ENCODE measurements at regions not wholly inside any gene's neighbourhood (a gene's known extent, or its start where the extent isn't known, plus 50 kb on each side); places are given as distances from the start of the nearest gene placed in this dataset.
A peak's percentile ranks its signal among the peaks of the same experiment; 100 is the strongest.

DNA sequence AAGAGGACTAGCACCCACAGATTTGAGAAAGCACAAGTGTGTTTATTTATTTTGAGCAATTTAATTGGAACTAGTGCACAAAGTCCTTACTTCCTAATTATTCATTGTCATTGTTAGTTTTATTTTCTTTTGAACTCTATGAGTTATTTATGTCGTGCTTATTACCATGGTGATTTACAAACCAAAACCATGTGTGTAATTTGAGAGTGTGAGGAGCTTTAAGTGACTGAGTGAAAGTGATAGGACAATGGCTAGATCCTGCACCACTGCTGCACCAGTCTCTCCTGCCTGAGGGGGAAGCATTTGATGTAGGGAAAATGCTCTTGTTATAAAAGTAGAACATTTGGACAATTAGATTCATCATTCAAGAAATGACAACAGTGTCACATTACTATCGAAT is 172.3 kb upstream of the KLF12 start:
- TF ChIP-seq, protein P1, sequence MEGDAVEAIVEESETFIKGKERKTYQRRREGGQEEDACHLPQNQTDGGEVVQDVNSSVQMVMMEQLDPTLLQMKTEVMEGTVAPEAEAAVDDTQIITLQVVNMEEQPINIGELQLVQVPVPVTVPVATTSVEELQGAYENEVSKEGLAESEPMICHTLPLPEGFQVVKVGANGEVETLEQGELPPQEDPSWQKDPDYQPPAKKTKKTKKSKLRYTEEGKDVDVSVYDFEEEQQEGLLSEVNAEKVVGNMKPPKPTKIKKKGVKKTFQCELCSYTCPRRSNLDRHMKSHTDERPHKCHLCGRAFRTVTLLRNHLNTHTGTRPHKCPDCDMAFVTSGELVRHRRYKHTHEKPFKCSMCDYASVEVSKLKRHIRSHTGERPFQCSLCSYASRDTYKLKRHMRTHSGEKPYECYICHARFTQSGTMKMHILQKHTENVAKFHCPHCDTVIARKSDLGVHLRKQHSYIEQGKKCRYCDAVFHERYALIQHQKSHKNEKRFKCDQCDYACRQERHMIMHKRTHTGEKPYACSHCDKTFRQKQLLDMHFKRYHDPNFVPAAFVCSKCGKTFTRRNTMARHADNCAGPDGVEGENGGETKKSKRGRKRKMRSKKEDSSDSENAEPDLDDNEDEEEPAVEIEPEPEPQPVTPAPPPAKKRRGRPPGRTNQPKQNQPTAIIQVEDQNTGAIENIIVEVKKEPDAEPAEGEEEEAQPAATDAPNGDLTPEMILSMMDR (IDR thresholded peaks at IDR 0.05; ENCODE audit: borderline replicate concordance), result no peak
- intact Hi-C loops (cut with micrococcal nuclease), result no loop called here
- DNase-seq, result no peak
- no peaks in the 10 kb centered on the region for H3K36me3 ChIP-seq
- no peaks in the 10 kb centered on the region for H3K9me3 ChIP-seq (replicated peaks)
- no peak overlapping the region for H3K27ac ChIP-seq (replicated peaks)
- H3K4me3 ChIP-seq, result no peak overlapping the region
- H3K27me3 ChIP-seq (ENCODE audit: low read depth), result no peaks in the 10 kb centered on the region
- H3K4me1 ChIP-seq, result no peaks in the 10 kb centered on the region

DNA sequence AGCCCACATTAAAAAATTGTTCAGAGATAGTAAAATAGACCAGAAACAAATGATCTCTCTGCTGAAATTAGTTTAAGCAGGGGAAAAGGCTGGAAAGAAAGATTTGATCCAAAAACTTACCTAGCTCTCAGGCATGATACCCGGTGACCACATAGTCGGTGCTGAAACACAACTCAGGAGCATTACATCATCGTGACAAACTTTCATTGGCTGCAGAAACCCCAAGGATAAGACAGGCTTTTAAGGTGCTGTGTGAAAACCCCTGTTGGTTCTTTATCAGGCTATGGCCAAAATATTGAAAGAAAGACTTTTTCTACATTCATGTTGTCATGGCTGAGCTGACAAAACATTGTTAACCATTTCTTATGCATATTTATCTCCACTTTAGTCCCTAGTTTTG is 171.7 kb upstream of the KLF12 start:
- no peak overlapping the region for H3K27ac ChIP-seq (replicated peaks)
- intact Hi-C loops (cut with micrococcal nuclease), result no loop called here

DNA sequence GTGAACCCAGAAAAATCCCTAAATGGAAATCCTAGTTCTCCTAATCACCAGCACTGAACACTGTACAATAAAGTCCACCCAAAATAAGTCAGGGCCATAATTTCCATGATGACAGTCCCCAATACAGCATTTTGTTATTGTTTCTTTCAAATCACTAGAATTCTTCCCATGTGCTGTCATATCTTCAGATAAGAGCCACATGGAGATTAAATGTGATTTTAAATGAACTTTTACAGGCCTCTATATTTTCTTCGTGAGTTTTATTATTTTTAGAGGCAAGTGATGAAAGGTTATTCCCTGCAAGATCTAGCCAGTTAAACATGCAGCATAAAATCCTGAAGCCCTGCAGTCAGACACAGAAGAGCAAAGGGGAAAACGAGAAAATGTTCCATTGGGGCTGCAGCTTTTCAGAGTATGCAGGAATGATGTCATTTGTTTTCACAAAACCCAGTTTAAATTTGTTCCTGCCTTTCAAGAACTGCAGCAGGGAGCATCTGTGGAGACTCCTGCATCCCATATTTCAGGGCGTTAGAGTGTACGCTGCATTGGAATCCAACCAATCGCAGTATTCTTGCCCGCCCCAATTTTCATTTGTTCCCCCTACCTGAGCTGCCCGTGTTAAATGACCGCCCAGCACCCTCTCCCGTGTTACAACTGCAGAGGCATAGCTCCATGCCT is 167.2 kb upstream of the KLF12 start:
- TF ChIP-seq, protein P1 (IDR thresholded peaks at IDR 0.05; ENCODE audit: borderline replicate concordance), result no peak
- intact Hi-C loops (cut with micrococcal nuclease), result no loop called here
- Histone ChIP-seq H3K4me3 (no peak overlapping the region), H3K36me3 (no peaks in the 10 kb centered on the region), H3K27ac (replicated peaks) (peak overlapping the region; percentile 55), H3K27me3 (ENCODE audit: low read depth) (no peaks in the 10 kb centered on the region), H3K4me1 (no peaks in the 10 kb centered on the region), H3K9me3 (replicated peaks) (no peaks in the 10 kb centered on the region)
- DNase-seq, result no peak

More for the DNA sequence above, 171.7 kb upstream of the KLF12 start:
- Histone ChIP-seq H3K27me3 (ENCODE audit: low read depth) (no peaks in the 10 kb centered on the region), H3K4me1 (no peaks in the 10 kb centered on the region), H3K9me3 (replicated peaks) (no peaks in the 10 kb centered on the region), H3K36me3 (no peaks in the 10 kb centered on the region), H3K4me3 (peak overlapping the region; percentile 38)
- TF ChIP-seq, protein P1 (IDR thresholded peaks at IDR 0.05; ENCODE audit: borderline replicate concordance), result no peak
- DNase-seq, result no peak

DNA sequence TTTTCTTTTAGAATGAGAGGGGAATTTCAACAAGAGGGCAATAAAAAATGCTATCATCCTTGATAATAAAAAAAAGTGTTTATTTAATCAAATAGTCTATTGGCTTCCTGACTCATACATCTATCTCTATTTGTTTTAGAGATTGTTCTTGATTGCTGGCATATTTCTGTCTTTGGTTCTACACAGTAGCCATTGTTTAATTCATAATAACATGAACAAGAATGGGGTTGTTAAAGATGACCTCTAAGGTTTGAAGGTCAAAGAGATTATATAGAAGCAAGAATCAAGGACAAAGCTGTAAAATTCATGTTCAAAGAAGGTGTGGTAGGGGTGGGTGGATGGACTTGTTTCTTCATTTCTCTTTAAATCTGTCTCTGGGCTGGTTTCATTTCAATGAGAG is 166.0 kb upstream of the KLF12 start:
- intact Hi-C loops (cut with micrococcal nuclease), result no loop called here
- H3K27ac ChIP-seq (replicated peaks), result peak overlapping the region; percentile 55

DNA sequence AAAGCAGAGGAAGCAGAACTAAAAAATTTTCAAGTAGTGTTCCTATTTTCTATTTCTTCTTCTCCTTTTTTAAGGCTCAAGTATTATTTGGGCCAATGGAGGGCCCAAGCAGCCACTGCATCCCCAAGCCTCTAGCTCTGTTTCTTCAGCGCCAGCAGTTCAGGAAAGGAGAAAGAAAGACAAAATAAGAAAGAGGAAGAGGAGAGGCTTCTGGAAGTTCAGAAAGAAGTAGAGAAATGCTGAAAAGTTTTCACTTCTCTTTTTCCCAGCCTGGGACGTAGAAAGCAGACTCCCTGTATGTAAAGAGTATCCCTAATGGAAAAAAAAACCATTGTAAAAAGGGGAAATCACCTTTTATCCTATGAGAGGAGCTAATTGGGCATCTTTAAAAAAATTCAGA is 165.5 kb upstream of the KLF12 start:
- Histone ChIP-seq H3K27ac (replicated peaks) (no peak overlapping the region), H3K36me3 (no peaks in the 10 kb centered on the region)
- intact Hi-C loops (cut with micrococcal nuclease), result no loop called here

More for the DNA sequence above, 166.0 kb upstream of the KLF12 start:
- H3K4me1 ChIP-seq, result no peaks in the 10 kb centered on the region
- H3K4me3 ChIP-seq, result no peak overlapping the region
- H3K27me3 ChIP-seq (ENCODE audit: low read depth), result no peaks in the 10 kb centered on the region
- TF ChIP-seq, protein P1 (IDR thresholded peaks at IDR 0.05; ENCODE audit: borderline replicate concordance), result no peak
- DNase-seq, result no peak
- no peaks in the 10 kb centered on the region for H3K36me3 ChIP-seq
- H3K9me3 ChIP-seq (replicated peaks), result no peaks in the 10 kb centered on the region

More for the DNA sequence above, 165.5 kb upstream of the KLF12 start:
- DNase-seq, result no peak
- Histone ChIP-seq H3K9me3 (replicated peaks) (no peaks in the 10 kb centered on the region), H3K27me3 (ENCODE audit: low read depth) (no peaks in the 10 kb centered on the region), H3K4me1 (no peaks in the 10 kb centered on the region), H3K4me3 (no peak overlapping the region)
- TF ChIP-seq, protein P1 (IDR thresholded peaks at IDR 0.05; ENCODE audit: borderline replicate concordance), result no peak
